ENCODE measurements at regions not wholly inside any gene's neighbourhood (a gene's known extent, or its start where the extent isn't known, plus 50 kb on each side); places are given as distances from the start of the nearest gene placed in this dataset.
A peak's percentile ranks its signal among the peaks of the same experiment; 100 is the strongest.

GRCh38 chr14:98181768-98182167 lies 1090.2 kb downstream of the BCL11B start:
- no peak overlapping the region for H3K4me3 ChIP-seq (ENCODE audit: low read length)
- no peak for DNase-seq (ENCODE audit: low read depth)
- TF ChIP-seq, protein P1, sequence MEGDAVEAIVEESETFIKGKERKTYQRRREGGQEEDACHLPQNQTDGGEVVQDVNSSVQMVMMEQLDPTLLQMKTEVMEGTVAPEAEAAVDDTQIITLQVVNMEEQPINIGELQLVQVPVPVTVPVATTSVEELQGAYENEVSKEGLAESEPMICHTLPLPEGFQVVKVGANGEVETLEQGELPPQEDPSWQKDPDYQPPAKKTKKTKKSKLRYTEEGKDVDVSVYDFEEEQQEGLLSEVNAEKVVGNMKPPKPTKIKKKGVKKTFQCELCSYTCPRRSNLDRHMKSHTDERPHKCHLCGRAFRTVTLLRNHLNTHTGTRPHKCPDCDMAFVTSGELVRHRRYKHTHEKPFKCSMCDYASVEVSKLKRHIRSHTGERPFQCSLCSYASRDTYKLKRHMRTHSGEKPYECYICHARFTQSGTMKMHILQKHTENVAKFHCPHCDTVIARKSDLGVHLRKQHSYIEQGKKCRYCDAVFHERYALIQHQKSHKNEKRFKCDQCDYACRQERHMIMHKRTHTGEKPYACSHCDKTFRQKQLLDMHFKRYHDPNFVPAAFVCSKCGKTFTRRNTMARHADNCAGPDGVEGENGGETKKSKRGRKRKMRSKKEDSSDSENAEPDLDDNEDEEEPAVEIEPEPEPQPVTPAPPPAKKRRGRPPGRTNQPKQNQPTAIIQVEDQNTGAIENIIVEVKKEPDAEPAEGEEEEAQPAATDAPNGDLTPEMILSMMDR (conservative IDR thresholded peaks at IDR 0.05; ENCODE audit: low read depth, low read length) = no peak

DNA sequence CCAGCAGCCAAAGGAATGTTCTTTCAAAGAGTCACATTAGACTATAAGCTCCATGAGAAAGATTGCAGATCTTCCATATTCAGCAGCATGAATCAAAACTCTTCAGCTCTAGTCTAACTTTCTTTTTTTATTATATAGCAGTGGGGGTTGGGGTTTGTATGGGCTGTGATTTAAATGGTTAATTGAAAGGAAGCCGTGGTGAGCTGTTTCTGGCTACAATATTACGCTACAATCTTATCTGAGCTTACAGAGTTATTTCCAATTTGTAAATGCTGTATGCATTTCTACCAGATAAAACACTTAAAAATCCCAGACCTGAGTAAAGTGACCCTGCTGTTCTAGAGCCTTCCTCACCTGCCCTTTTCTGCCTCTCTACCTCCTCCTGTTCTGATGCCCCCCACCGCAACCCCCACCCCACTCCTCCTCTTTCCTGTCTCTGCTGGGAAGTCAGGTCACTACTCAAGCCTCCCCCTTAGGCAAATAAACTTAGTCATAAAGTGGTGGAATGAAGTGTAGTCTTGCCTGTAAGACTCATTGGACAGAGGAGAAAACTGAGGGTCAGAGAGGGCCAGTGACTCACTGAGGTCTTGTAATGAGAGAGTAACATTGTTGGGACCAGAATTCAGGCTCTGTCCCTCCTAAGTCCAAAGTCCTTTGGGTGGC lies 1089.5 kb downstream of the BCL11B start:
- DNase-seq (ENCODE audit: low read depth) = peak; percentile 49
- H3K4me3 ChIP-seq (ENCODE audit: low read length) = no peak overlapping the region
- TF ChIP-seq, protein P1 (conservative IDR thresholded peaks at IDR 0.05; ENCODE audit: low read depth, low read length) = no peak

DNA sequence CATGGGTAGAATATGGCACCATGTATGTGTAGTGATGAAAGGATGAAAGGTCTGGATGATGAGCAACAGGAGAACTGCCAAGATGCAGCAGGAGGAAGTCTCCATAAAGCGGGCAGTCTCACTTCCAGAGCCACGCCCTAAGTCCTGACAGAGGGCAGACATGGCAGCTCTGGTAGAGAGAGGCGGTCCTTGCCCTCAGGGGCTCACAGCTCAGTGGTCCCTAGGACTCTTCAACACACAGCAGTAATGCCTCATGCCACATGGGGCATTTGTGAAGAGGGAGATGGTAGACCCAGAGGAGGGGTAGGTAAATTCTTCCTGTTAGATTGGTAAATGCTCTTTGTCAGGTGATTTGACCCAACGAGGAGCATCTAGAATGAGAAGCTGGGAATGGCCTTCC lies 1088.4 kb downstream of the BCL11B start:
- no peak overlapping the region for H3K4me3 ChIP-seq (ENCODE audit: low read length)
- TF ChIP-seq, protein P1 (conservative IDR thresholded peaks at IDR 0.05; ENCODE audit: low read depth, low read length) = no peak
- DNase-seq (ENCODE audit: low read depth) = no peak

DNA sequence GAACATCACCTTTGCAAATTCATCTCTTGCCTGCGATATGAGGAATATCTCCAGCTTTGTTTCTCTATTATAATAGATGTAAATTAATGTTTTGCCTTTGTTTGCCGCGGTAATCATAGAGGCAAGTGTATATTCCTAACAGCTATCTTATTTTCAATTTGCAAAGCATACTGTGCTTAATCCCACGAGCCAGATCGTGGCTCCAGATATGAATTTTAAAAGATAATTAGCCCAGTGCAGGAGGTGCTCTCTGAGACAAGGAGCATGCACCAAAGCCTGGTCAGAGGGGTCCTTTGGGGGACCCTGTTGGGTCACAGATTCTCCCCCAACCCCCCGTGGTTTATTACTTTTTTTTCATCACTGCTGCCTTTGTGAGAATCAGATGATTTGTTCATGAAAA lies 1087.5 kb downstream of the BCL11B start:
- TF ChIP-seq, protein P1 (conservative IDR thresholded peaks at IDR 0.05; ENCODE audit: low read depth, low read length) = no peak
- no peak overlapping the region for H3K4me3 ChIP-seq (ENCODE audit: low read length)

DNA sequence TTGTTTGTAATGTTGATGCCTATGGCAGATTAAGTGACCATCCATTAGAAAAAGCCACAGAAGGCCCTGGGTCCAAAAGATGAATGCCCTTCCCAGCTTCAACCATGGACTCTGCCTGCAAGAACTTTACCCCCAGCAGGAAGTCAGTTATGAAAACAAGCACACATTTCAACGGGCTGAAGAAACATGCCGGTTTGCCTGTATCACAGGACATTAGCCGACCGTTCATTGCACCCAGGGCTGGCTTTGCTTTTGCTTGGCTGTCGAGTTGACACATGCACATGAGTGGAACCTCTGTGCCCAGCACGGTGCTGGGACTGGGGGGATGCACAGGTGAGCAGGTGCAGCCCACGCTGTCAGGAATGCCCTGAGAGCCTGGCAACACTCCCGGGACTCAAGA lies 1087.0 kb downstream of the BCL11B start:
- DNase-seq (ENCODE audit: low read depth) = no peak
- TF ChIP-seq, protein P1 (conservative IDR thresholded peaks at IDR 0.05; ENCODE audit: low read depth, low read length) = no peak
- no peak overlapping the region for H3K4me3 ChIP-seq (ENCODE audit: low read length)

More for the DNA sequence above, 1087.5 kb downstream of the BCL11B start:
- DNase-seq (ENCODE audit: low read depth) = no peak

DNA sequence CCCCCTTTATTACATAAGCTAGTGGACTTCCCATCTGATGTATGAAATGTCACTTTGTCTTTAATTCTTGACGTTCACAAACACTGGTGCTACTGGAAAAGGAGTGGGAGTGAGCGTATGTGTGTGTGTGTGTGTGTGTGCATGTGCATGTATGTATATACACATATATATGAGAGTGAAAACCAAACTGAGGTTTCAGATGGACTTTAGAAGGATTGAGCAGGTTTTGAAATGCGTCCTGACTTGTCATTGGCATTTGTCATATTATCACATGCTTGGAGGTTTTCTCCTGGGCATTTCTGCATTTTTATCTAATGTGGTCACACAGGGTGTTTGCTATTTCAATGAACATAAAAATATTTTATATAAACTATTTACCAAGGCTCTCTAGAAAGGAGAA lies 1085.9 kb downstream of the BCL11B start:
- no peak overlapping the region for H3K4me3 ChIP-seq (ENCODE audit: low read length)
- DNase-seq (ENCODE audit: low read depth) = no peak
- TF ChIP-seq, protein P1 (conservative IDR thresholded peaks at IDR 0.05; ENCODE audit: low read depth, low read length) = no peak

- no peak overlapping the region for H3K4me3 ChIP-seq (ENCODE audit: low read length)
- DNase-seq (ENCODE audit: low read depth) = no peak
- TF ChIP-seq, protein P1 (conservative IDR thresholded peaks at IDR 0.05; ENCODE audit: low read depth, low read length) = no peak
Measured at GRCh38 chr14:98187281-98187680, 1084.7 kb downstream of the BCL11B start.

Measured in retinal pigment epithelial cell (primary cell).